ENCODE measurements at regions not wholly inside any gene's neighbourhood (a gene's known extent, or its start where the extent isn't known, plus 50 kb on each side); places are given as distances from the start of the nearest gene placed in this dataset.

DNA sequence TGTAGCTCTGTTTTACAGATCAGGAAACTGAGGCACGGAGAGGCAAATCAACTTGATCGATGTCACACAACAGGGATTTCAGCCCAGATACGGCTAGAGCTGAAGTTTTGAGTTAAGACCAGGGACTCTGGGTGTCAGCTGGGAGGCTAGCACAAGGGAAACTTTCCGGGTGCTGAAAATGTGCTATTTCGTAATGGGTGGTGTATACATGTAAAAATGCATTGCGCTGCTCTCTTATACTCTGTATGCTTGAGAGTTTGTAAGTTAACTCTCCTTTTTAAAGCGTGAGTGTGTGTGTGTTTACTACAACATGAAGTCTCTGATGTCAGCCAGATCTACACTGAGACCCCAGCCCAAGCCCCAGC is 227.6 kb downstream of the MN1 start:
- no peak for DNase-seq (ENCODE audit: low read depth)

DNA sequence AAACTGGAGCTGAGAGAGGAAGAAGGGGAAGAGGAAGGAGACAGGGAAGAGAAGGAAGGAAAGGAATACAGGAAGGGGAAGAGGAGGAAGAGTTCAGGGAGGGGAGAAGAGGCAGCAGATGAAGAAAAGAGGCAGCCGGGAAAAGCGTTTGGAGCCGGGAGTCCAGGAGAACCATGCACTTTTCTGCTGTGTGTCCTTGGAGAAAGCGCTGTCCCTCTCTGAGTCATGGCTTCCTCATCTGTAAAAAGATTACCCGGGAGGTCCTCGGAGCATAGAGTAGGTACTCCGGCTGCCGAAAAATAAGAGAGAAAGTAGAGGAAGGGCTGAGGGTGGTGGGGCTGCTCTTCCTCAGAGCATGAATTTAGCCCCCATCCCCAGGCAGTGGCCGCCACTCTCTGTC is 226.9 kb downstream of the MN1 start:
- DNase-seq (ENCODE audit: low read depth): no peak

DNA sequence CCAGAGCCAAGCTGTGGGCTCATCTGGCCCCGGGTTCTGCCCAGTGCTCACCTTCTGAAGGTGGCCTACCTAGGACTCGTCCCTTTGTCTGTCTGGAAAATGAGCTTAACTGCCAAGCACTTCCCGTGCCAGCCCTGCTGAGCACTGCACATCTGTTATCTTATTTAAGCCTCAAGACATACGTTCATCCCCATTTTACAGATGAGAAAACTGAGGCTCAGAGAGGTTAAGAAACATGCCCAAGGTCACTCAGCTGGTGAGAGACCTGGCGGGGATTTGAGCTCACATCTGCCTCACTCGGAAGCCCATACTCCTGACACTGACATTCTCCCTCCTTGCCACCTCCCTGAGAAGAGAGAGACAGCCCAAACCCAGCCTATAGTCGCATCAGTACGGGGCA is 226.2 kb downstream of the MN1 start:
- no peak for DNase-seq (ENCODE audit: low read depth)

DNA sequence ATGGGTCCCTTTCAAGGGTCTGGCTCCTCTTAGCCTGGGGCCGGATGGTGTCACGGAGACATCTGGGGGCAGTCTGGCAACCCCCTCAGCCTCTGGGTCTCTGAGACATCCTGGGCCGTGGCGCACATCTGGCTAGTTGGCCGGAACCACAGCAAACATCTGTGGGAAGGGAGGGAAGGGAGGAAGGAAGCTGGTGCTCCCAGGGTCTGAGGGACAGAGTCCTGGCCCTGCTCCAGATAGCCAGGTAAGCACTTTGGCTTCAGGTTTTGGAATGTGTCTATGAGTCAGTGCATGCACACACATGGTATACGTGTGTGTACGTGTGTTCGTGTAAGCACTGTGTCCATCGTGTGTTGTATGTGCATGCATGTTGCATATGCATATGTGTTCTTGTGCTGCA is 225.1 kb downstream of the MN1 start:
- no peak for DNase-seq (ENCODE audit: low read depth)

DNA sequence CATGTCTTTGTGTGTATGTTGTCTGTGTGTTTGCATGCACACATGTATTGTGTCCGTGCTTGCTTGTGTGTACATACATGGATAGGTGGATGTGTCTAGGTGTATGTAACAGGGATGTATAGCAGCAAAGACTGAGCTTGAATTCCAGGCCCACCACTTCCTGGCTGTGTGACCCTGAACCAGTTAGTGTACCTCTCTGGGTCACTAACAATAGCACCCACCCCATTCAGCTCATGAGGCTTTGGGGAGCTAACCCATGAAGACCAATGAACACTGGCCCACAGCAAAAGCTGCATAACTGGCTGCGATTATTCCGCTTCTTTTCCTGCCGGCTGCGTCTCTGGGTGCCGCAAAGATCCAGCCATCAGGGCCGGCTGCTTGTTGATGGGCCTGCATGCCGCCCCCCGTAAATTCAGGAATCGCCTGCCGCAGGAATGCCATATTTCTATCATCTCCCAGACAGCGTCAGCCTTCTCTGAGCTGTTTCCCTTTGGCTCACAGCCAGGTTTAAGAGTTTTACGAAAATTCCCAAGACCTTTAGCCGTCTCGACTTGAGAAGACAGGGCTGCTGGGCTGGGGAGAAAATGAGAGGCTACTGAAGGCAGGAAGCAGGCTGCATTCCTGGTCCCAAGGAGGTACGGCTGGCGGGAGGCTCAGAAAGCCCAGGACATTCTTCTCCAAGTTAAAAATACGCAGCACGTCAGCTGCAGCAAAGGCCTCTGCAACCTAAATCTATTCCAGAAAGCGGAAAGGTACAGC is 224.6 kb downstream of the MN1 start:
- DNase-seq (ENCODE audit: low read depth): no peak

DNA sequence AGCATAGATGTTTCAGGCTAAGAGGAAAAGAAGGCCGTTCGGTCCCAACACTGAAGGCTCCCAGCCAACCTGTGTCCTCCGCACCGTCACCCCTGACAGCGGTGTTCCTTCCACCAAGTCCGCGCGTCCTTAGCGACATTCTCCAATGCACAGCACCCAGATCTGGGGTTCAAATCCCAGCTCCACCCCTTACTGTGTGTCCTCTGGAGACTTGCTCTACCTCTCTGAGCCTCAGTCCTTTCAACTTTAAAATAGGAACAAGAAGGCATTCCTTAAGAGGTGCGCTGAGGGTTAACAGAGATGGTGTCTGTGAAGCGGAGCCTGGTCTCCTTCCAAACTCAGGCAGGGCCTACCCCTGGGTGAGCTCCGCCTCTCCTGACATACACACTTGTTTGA is 224.0 kb downstream of the MN1 start:
- no peak for DNase-seq (ENCODE audit: low read depth)

DNA sequence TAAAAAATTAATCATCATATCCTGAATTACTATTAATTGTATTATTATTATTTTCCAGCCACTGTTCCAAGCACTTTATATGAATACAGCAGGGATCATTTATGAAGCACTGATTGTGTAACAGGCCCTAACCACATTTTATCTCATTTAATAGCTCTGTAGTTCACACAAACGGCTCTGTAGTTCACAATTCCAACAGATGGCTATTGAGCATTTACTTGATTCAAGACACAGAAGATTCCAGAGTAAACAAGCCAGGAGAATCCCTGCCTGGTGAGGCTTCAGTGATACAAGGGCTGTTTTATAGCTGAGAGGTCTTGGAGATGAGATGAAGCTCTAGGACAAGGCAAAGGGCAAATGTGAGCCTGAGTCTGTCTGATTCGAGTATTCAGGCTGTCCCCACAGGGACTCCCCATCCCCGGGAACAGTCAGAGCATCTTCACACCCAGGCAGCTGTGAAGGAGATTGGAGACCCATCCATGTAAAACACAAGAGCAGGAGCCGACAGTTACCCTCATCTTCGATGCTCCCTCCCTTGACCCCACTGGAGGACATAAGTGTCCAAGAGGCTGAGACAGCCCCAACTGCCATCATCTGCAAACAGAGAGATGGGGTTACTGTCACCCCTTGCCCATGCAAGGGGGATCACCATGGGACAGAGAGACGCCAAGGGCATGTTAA is 222.5 kb downstream of the MN1 start:
- no peak for DNase-seq (ENCODE audit: low read depth)

DNA sequence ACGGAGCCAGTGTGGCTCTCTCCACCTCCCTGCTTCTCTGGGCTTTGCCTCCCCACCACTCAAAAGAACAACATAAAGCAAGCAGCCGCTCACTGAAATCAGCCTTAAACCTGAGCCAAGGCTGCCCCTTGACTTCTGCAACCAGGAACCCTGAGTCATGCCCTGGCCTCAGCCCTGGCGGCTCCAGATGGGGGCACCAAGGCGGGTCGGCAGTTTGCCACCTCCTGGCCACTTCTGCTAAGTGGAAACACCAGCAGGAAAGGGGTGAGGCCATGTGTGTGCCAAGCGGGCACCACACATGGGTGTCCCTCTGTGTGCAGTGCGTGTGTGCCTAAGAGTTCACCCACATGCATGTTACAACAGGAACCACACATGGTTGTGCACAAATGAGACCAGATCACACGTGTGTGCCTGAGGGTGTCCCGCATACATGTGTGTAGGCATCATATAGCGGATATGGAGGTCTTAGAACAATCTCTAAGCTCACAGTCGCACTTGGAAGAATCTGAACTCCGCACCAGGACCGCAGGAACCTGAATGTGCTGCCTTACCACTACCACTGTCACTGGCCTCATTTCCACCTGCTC is 221.2 kb downstream of the MN1 start:
- DNase-seq (ENCODE audit: low read depth): no peak

DNA sequence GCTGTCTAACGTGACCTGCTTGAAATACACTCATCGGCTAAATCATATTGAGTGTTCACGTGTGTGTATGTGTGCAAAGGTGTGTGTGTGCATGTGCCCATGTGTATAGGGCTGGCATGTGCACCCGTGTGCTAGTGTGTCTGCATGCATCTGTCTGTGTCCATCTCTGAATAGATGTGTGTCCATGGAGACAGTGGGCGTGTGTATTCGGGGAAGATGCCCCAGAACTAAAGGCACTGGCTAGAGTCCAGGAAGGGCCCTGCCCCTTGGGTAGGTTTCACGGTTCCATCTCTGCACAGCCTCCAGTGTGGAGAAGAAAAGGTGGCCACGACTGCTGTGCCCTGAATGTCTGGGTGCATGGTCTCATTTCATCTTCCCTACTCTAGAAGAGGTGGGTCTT is 220.3 kb downstream of the MN1 start:
- DNase-seq (ENCODE audit: low read depth): no peak

DNA sequence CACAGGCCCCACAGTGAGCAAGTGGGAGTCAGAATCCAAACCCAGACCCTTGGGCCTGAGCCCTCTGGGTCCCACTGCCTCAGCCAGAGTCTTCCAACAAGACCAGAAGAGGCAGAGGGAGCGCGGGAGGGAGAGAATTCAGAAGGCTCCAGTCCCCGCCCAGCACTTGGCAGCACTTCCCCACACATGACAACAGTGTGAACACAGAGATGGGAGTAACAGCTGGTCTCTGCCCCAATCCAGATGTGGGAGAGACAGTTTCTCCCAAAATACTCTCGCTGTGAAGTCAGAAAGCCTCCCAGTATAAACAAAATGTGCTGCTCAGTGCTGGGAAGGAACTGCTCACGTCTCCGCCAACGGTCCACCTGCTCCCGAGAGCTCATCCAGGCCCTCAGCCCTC is 219.9 kb downstream of the MN1 start:
- DNase-seq (ENCODE audit: low read depth): no peak

DNA sequence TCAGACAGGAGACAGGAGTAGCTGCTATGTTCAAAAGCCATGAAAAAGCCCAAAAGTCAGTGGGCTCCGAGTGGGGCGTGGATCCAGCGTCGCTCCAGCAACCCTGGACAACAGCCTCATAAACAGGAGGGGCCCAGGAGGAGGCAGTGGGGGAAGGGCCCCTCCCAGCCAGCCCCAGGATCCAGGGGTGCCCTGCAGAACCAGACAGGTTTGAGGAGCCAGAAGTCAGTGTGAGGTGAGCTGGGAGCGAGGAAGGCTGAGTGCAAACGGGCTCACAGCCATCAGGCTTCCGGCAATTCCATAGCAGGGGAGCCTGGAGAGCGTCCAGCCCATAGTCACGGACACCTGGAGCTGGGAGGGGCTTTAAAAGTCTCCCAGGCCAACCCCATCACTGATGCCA is 217.7 kb downstream of the MN1 start:
- no peak for DNase-seq (ENCODE audit: low read depth)

DNA sequence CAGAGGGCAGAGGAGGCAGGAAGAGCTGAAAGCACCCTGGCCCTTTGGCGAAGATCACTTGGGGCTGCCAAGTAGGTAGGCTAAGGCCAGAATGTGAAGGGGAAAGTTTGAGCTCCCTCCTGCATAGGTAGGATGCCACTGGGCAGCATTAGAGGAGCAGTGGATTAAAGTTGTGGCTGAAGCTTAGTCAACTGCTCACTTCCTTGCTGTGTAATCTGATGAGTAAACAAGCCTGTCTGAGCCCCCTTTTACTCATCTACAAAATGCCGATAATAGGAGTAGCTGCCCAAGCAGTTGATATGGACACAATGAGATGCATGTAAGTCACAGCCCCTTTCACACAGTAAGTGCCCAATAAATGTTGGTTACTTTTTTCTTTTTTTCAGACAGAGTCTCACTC is 216.4 kb downstream of the MN1 start:
- no peak for DNase-seq (ENCODE audit: low read depth)

DNA sequence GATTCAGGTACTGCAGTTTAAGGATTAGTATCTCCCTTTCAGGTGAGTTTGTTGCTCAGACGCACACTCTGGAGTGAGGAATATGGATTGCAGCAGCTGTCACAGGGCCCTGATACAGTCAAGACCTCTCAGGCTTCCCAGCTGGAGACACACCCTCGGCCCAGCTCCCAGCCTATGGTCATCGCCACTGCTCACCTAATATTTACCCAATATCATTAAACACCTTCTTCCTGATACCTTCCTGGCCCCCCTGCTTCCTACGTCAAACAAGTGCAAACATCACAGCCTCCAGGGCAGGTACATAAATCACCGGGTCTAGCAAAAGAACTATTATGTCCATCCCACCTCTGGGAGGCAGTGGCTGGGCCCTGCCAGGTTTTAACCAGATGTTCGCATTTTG is 213.3 kb downstream of the MN1 start:
- DNase-seq (ENCODE audit: low read depth): no peak

DNA sequence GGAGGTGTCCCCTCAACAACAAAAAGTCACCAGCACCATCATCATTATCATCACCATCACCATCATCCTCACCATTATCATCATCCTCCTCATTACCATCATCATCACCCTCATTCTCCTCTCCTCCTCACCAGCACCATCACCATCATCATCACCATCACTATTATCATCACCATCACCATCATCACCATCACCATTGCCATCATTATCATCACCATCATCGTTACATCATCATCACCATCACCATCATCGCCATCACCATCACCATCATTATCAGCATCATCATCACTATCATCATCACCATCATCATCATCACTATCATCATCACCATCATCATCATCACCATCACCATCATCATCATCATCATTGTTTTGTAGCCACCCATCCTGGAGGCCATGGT is 212.6 kb downstream of the MN1 start:
- DNase-seq (ENCODE audit: low read depth): no peak

DNA sequence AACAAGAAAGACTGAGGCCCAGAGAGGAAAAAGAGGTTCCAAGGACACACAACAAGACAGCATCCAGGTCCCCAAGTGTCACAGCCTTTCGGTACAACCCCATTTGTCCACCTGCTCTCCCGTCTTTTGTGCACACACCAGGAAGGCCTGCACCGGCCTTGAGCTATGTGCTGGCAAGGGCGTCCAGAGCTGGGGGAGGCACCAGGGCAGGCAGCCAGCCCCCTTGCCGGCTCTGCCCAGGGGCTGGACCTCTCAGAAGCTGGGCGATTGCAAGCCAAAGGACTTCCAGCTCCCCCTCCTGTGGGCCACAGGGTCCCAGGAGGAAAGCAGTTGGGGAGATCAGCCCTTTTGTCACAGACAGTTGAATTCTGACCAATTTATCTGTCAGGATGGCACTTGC is 210.5 kb downstream of the MN1 start:
- no peak for DNase-seq (ENCODE audit: low read depth)

DNA sequence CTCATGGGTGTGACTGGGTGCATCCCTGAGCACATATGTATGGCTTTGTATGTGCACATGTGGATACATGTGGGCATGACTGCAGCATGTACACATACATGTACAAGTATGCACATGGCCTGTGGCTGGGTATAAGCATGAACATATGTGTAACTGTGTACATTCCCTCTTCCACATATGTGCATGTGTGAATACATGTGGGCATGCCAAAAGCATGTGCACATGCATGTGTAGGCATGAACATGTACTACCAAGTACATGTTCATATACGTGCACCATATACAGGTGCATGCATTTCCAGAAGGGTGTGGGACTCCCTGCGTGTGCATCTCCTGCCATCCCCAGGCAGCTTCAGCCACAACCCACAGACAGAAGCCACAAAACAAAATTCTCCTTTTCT is 208.2 kb downstream of the MN1 start:
- no peak for DNase-seq (ENCODE audit: low read depth)

DNA sequence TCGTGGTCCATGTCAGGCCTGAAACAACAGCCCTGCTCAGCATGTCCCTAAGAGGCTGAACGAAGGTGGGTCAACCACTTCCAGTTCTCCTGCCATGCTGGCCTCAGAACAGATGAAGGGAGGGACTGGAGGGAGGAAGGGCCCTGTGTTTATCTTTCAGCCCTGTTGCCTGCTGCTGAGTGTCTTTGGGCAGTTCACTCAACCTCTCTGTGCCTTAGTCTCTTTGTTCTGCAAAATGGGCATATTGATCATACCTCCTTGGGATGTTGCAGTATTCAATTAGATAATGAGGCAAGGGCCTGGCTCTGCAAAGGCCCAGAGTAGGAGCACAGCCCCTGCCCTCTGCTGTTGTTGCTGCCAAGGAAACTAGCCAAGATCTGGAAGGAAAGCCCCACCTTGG is 207.5 kb downstream of the MN1 start:
- DNase-seq (ENCODE audit: low read depth): no peak

DNA sequence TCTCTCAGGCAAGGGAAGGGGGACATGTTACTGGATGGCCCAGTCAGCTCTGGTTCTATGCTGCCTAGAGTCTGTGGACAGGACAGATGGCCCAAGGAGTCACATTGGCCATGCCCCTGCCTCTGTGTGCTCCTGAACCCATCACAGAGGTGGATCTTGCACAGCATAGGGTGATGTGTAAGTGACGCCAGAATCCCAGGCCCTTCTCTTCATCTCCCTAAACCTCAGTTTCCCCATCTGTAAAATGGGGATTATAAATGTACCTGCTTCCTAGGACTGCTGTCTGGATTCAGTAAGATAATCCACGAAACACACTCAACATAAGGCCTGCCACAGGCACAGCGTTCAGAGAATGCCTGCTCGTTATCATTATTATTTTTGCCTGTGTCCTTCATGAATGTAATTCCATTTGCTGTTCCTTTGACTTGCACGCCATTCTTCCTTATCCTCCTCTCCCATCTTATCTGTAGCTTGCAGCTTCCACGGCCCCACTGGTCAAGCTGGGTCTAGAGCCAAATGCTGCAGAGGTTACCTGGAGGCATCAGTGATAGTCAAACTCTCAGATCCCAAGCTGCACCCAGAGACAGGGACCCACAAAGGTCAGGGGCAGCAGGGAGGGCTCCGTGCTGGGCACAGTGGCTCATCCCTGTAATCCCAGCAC is 207.0 kb downstream of the MN1 start:
- DNase-seq (ENCODE audit: low read depth): no peak

DNA sequence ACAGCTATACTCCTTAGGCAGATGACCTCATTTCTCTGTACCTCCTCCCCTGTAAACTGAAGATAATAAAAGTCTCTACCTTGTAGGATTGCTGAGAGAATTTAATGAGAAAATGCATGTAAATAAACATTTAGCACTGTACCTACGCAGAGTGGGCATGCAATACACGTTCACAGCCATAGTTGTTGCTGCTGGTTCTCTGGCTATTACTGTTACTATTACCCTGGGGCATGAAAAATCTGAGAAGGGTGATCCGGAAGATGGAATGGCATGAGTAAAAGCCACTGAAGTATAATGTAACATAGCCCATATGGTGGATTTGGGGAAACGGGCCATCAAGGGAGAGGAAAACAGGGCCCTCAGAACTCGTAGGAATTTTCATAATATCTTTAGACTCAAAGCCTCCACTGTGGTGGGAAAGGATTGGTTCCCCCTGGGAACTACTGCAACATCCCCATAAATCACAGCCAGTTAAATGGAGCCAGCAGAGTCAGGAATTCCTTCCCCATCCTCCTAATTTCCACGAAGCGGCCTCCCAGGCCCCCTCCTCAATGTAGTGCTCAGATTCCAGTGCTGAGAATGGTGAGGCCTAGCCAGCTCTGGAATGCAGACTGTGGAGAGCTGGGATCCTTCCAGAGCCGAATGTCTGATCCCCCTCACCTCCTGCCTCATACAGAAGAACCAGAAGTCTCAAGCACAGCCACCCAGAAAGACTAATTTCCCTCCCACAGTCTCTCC is 205.3 kb downstream of the MN1 start:
- no peak for DNase-seq (ENCODE audit: low read depth)

DNA sequence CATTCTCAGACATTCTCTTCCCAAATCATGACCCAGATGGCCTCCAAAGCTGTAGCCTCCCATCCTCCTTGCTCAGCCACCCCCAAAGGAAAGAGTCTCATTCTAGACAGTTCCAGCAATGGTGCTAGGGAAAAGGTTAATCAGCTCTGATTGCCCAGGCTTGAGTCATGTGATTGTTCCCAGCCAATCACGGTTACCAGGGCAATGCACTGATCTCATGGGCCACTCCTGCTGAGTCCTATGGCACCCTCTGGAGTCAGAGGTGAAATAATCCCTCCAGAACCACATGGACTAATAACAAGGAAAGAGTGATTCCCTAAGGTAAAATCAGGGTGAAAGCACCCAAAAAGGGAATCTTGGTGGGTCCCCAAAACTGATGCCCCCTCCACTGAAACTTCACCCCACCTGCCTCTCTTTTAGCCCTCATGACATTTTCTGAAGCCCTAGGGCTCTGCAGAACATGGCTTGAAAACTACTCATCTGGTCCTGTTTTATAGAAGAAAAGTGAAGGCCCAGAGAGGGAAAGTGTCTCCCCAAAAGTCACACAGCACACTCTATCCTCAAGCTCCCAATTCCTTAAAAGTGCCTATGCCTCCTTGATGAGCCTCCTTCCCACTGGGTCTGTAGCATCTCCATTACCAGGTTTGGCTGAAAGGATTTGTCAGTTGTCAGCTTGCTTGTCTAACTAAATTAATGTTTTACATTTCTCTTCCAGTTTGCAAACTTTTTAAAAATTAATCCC is 203.7 kb downstream of the MN1 start:
- DNase-seq (ENCODE audit: low read depth): no peak

DNA sequence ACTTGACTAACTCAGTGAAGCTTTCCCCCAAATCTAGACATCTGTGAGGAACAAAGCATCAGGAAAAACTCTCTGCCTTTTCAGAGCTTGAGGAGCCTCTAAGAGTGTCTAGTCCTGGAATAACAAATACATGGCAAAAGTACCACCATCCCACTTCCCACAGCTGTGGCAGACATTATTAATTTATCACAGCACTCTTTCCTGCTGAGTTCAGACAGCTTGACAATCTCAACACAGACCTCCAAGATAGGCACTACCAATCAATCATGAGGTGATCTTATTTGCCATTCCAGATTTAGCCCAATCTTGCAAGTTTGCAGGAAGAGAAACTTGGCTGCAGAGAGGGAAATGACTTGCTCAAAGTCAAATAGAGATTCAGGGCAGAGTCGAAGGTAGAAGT is 202.8 kb downstream of the MN1 start:
- DNase-seq (ENCODE audit: low read depth): no peak

DNA sequence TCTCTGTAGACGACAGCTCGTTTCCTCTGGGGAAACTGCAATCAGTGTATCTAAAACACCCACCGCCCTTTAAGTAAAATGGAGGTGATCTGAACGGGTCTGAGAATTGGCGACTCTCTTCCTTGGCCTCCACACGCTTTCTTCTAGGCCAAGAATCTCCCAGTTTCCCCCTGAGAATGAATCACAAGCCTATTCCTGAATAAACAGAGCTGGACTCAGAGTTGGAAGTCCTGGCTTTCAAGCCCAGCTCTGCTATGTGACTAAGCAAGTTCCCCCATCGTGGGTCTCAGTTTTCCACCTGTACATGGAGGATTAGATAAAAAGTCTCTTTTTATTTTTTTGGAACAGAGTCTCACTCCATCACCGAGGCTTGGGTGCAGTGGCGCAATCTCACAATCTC is 200.4 kb downstream of the MN1 start:
- DNase-seq (ENCODE audit: low read depth): no peak

Data from stimulated activated CD8-positive, alpha-beta memory T cell treated with anti-CD3 and anti-CD28 coated beads, Interleukin-7, amount 100 ng/mL, for 24 hours (primary cell).